ENCODE measurements at regions not wholly inside any gene's neighbourhood (a gene's known extent, or its start where the extent isn't known, plus 50 kb on each side); places are given as distances from the start of the nearest gene placed in this dataset.

GRCh38 chr4:129344058-129344457 is 248.1 kb downstream of the C4orf33 start:
- TF ChIP-seq SUZ12 (IDR thresholded peaks at IDR 0.05; ENCODE audit: extremely low read depth, insufficient read depth, insufficient read length) = no peak
- no peak for TF ChIP-seq YY1 (IDR thresholded peaks at IDR 0.05; ENCODE audit: insufficient read depth, insufficient read length)
